ENCODE measurements at regions not wholly inside any gene's neighbourhood (a gene's known extent, or its start where the extent isn't known, plus 50 kb on each side); places are given as distances from the start of the nearest gene placed in this dataset.

DNA sequence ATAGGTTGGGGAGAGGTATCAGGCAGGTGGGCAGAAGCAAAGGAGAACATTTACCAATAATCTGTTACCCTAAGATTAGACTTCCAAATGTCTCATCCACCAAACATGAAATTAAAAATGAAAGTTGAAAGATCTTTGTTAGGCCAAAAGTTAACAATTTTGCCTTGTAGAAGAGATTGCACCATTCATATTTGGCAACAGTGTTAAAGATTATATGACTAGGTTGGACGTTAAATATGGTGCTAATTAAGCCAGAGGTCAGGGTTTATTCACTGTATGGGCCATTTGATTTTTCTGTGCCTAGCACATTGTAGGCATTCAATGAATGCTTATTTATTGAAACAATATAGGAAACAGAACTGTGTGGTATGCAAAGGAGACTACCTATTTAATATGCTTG, 126.1 kb upstream of the SLC5A12 start:
- Mint-ChIP-seq H3K27me3 (ENCODE audit: low read depth, unreplicated experiment) (no peaks in the 10 kb centered on the region), H3K4me1 (ENCODE audit: low read depth, unreplicated experiment) (peaks cover 5% of the 10 kb centered on the region), H3K27ac (ENCODE audit: unreplicated experiment) (no peak overlapping the region), H3K4me3 (ENCODE audit: unreplicated experiment) (no peak overlapping the region), H3K36me3 (ENCODE audit: low read depth, unreplicated experiment) (no peaks in the 10 kb centered on the region), H3K9me3 (ENCODE audit: unreplicated experiment) (no peaks in the 10 kb centered on the region)
- no peak for TF ChIP-seq CTCF (IDR thresholded peaks at IDR 0.05; ENCODE audit: insufficient read depth, low read depth, low read length)
- no peak for TF ChIP-seq EZH2 (IDR thresholded peaks at IDR 0.05; ENCODE audit: insufficient read depth, low read length)
- FAIRE-seq (no peak), DNase-seq (ENCODE audit: low read depth) (no peak)
- Histone ChIP-seq H3K27me3 (ENCODE audit: insufficient read depth, low read length) (no peaks in the 10 kb centered on the region), H3K27ac (ENCODE audit: low read depth, low read length) (no peak overlapping the region), H3K4me1 (ENCODE audit: insufficient read depth, low read length) (no peaks in the 10 kb centered on the region), H3K36me3 (ENCODE audit: insufficient read depth, low read length) (no peaks in the 10 kb centered on the region), H3K9me3 (ENCODE audit: insufficient read depth, low read depth, low read length) (no peaks in the 10 kb centered on the region), H3K4me2 (ENCODE audit: low read length) (no peak overlapping the region), H3K79me2 (ENCODE audit: insufficient read depth, low read length) (no peaks in the 10 kb centered on the region), H4K20me1 (ENCODE audit: insufficient read depth, low read length) (no peaks in the 10 kb centered on the region), H2AFZ (ENCODE audit: low read depth, low read length) (no peak overlapping the region), H3K4me3 (ENCODE audit: insufficient read depth, low read depth, low read length) (no peak overlapping the region), H3K9ac (ENCODE audit: low read length) (no peak overlapping the region)

GRCh38 chr11:26849036-26849435, 127.2 kb upstream of the SLC5A12 start:
- Histone ChIP-seq H3K4me1 (ENCODE audit: insufficient read depth, low read length) (no peaks in the 10 kb centered on the region), H2AFZ (ENCODE audit: low read depth, low read length) (no peak overlapping the region), H3K27me3 (ENCODE audit: insufficient read depth, low read length) (no peaks in the 10 kb centered on the region), H4K20me1 (ENCODE audit: insufficient read depth, low read length) (no peaks in the 10 kb centered on the region), H3K9ac (ENCODE audit: low read length) (no peak overlapping the region), H3K36me3 (ENCODE audit: insufficient read depth, low read length) (no peaks in the 10 kb centered on the region), H3K4me2 (ENCODE audit: low read length) (no peak overlapping the region), H3K79me2 (ENCODE audit: insufficient read depth, low read length) (no peaks in the 10 kb centered on the region), H3K9me3 (ENCODE audit: insufficient read depth, low read depth, low read length) (no peaks in the 10 kb centered on the region), H3K4me3 (ENCODE audit: insufficient read depth, low read depth, low read length) (no peak overlapping the region), H3K27ac (ENCODE audit: low read depth, low read length) (no peak overlapping the region)
- Mint-ChIP-seq H3K27ac (ENCODE audit: unreplicated experiment) (no peak overlapping the region), H3K27me3 (ENCODE audit: low read depth, unreplicated experiment) (no peaks in the 10 kb centered on the region), H3K4me3 (ENCODE audit: unreplicated experiment) (no peak overlapping the region), H3K9me3 (ENCODE audit: unreplicated experiment) (no peaks in the 10 kb centered on the region), H3K36me3 (ENCODE audit: low read depth, unreplicated experiment) (no peaks in the 10 kb centered on the region), H3K4me1 (ENCODE audit: low read depth, unreplicated experiment) (peaks cover 5% of the 10 kb centered on the region)
- FAIRE-seq (no peak), DNase-seq (ENCODE audit: low read depth) (no peak)
- no peak for TF ChIP-seq CTCF (IDR thresholded peaks at IDR 0.05; ENCODE audit: insufficient read depth, low read depth, low read length)
- no peak for TF ChIP-seq EZH2 (IDR thresholded peaks at IDR 0.05; ENCODE audit: insufficient read depth, low read length)

DNA sequence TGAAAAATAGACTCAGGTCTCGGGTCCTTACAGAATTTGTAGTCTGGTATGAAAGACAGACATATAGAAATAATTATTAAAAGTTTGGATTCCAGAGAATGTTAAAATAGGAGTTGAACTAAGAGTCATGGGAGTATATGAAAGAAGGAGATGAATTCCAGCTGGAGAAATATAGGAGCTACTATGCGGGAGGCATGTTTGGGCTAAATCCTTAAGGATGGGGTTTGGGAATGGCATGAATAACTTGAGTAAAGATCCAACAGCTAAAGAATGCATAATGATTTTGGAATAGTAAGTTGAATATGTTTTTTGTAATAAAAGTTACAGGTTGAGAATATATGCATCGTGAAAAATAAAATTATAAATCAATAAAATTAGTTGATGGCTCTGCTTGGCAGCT, 129.4 kb upstream of the SLC5A12 start:
- H3K4me3 Mint-ChIP-seq (ENCODE audit: unreplicated experiment) = no peak overlapping the region
- H3K9me3 Mint-ChIP-seq (ENCODE audit: unreplicated experiment) = no peaks in the 10 kb centered on the region
- Histone ChIP-seq H3K27me3 (ENCODE audit: insufficient read depth, low read length) (no peaks in the 10 kb centered on the region), H3K4me2 (ENCODE audit: low read length) (no peak overlapping the region), H4K20me1 (ENCODE audit: insufficient read depth, low read length) (no peaks in the 10 kb centered on the region), H3K9me3 (ENCODE audit: insufficient read depth, low read depth, low read length) (no peaks in the 10 kb centered on the region), H3K36me3 (ENCODE audit: insufficient read depth, low read length) (no peaks in the 10 kb centered on the region), H3K27ac (ENCODE audit: low read depth, low read length) (no peak overlapping the region), H3K4me3 (ENCODE audit: insufficient read depth, low read depth, low read length) (no peak overlapping the region), H2AFZ (ENCODE audit: low read depth, low read length) (no peak overlapping the region), H3K4me1 (ENCODE audit: insufficient read depth, low read length) (no peaks in the 10 kb centered on the region), H3K79me2 (ENCODE audit: insufficient read depth, low read length) (no peaks in the 10 kb centered on the region), H3K9ac (ENCODE audit: low read length) (no peak overlapping the region)
- no peaks in the 10 kb centered on the region for H3K27me3 Mint-ChIP-seq (ENCODE audit: low read depth, unreplicated experiment)
- H3K27ac Mint-ChIP-seq (ENCODE audit: unreplicated experiment) = no peak overlapping the region
- TF ChIP-seq CTCF (IDR thresholded peaks at IDR 0.05; ENCODE audit: insufficient read depth, low read depth, low read length) (no peak), EZH2 (IDR thresholded peaks at IDR 0.05; ENCODE audit: insufficient read depth, low read length) (no peak)
- DNase-seq (ENCODE audit: low read depth) (no peak), FAIRE-seq (no peak)
- no peaks in the 10 kb centered on the region for H3K36me3 Mint-ChIP-seq (ENCODE audit: low read depth, unreplicated experiment)
- H3K4me1 Mint-ChIP-seq (ENCODE audit: low read depth, unreplicated experiment) = peaks cover 2% of the 10 kb centered on the region

Data from astrocyte (in vitro differentiated cells and primary cell).